HepG2 (cell line): ENCODE measurements at regions not wholly inside any gene's neighbourhood (a gene's known extent, or its start where the extent isn't known, plus 50 kb on each side); places are given as distances from the start of the nearest gene placed in this dataset.

Experiments used
- ATAC-seq: fragments of 200-7000 bp; cut with Tn5 transposase; 3 replicates; pipeline ENCODE4 v1.9.1; 2020; ENCODE audit warnings: mild to moderate bottlenecking, moderate library complexity
- BruUV-seq: library from RNA; stranded (reverse); fragments of 400-500 nt; replicated peaks from 2 replicates; lab custom pipeline; 2021; lab: Mats Ljungman, UMichigan
- CTCF ChIA-PET: fragments of 300-600 bp; formaldehyde crosslinking; extraction: SDS; loops from one replicate; lab custom pipeline; 2021; ENCODE audit warnings: low total read pairs, inconsistent platforms, low intra/inter-chr PET ratio; lab: Yijun Ruan, JAX
- POLR2A ChIA-PET: fragments of 350-600 bp; sonication (Branson Sonifier 250); formaldehyde crosslinking; loops from one replicate; lab custom pipeline; 2020; ENCODE audit warnings: antibody characterized with exemption, inconsistent platforms; lab: Yijun Ruan, JAX
- DNase-seq: peaks from one replicate; pipeline ENCODE4 v3.0.0-alpha.2; 2015; ENCODE audit warnings: low spot score
- FAIRE-seq: peaks from 3 replicates; lab custom pipeline; 2011; peaks lifted over from hg19 to GRCh38; lab: Jason Lieb, UNC
- H2AFZ ChIP-seq: one replicate; pipeline ENCODE4 v1.6.1; 2011; ENCODE audit warnings: low read length, inconsistent platforms
- H3K27ac ChIP-seq: fragments of 300-600 bp; 3 replicates; pipeline ENCODE4 v1.8.0; 2011; ENCODE audit warnings: mixed run types, mild to moderate bottlenecking, mixed read lengths, low read length, inconsistent platforms; ENCODE audit not compliant: insufficient read depth; ENCODE audit errors: extremely low read length
- H3K27me3 ChIP-seq, 2 experiments: fragments of 200-600 bp in 1 of 2; 2 replicates in 1 of 2; 3 replicates in 1 of 2; pipeline versions ENCODE4 v1.6.0 to v1.8.0; 2011; ENCODE audit warnings: low read length in 2 of 2, mild to moderate bottlenecking in 2 of 2, moderate library complexity in 2 of 2, inconsistent platforms in 1 of 2; ENCODE audit not compliant: insufficient read depth in 2 of 2, control insufficient read depth in 1 of 2
- H3K36me3 ChIP-seq, 2 experiments: fragments of 200-600 bp in 1 of 2; replicated peaks in 1 of 2; 2 replicates in 1 of 2; 3 replicates in 1 of 2; pipeline versions ENCODE4 v1.5.1 to v1.8.0; 2011; ENCODE audit warnings: low read length in 2 of 2, inconsistent platforms in 1 of 2; ENCODE audit not compliant: insufficient read depth in 2 of 2, control insufficient read depth in 1 of 2
- H3K4me1 ChIP-seq: 2 replicates; pipeline ENCODE4 v1.5.1; 2012; ENCODE audit warnings: low read length, inconsistent platforms; ENCODE audit not compliant: insufficient read depth
- H3K4me2 ChIP-seq: 2 replicates; pipeline ENCODE4 v1.6.0; 2011; ENCODE audit warnings: low read depth, low read length, inconsistent platforms
- H3K4me3 ChIP-seq, 3 experiments: fragments of 200-600 bp in 1 of 3; sonication (generic), shearing (Covaris generic) in 1 of 3; replicated peaks in 1 of 3; 2 replicates each; pipeline ENCODE4 v1.5.1; 2011 to 2016; ENCODE audit warnings: low read length in 3 of 3, inconsistent platforms in 2 of 3, low read depth in 2 of 3, mild to moderate bottlenecking in 2 of 3, control low read depth in 1 of 3, mixed read lengths in 1 of 3; ENCODE audit not compliant: insufficient read depth in 1 of 3
- H3K79me2 ChIP-seq: one replicate; pipeline ENCODE4 v1.6.1; 2011; ENCODE audit warnings: low read length, inconsistent platforms; ENCODE audit not compliant: insufficient read depth
- H3K9ac ChIP-seq: 2 replicates; pipeline ENCODE4 v1.6.0; 2011; ENCODE audit warnings: mild to moderate bottlenecking, low read depth, low read length, inconsistent platforms; ENCODE audit not compliant: insufficient read depth
- H3K9me3 ChIP-seq: 2 replicates; pipeline ENCODE4 v1.5.1; 2012; ENCODE audit warnings: mild to moderate bottlenecking, low read length
- H4K20me1 ChIP-seq: 2 replicates; pipeline ENCODE4 v1.6.0; 2011; ENCODE audit warnings: inconsistent platforms, mild to moderate bottlenecking, low read length, moderate library complexity; ENCODE audit not compliant: insufficient read depth
- AKAP8 ChIP-seq: sonication (generic); formaldehyde crosslinking; IDR thresholded peaks from 2 replicates; pipeline ENCODE4 v1.5.1; 2020; ENCODE audit warnings: mild to moderate bottlenecking, missing genetic modification reagents
- GTF3A ChIP-seq: sonication (generic); formaldehyde crosslinking; conservative IDR thresholded peaks from 2 replicates; pipeline ENCODE4 v1.4.0; 2020; ENCODE audit warnings: mild to moderate bottlenecking, missing genetic modification reagents
- HDAC2 ChIP-seq: sonication (generic); formaldehyde crosslinking; IDR thresholded peaks from 2 replicates; pipeline ENCODE4 v1.4.0; 2020; ENCODE audit warnings: missing genetic modification reagents
- IRF1 ChIP-seq: sonication (generic); formaldehyde crosslinking; IDR thresholded peaks from 2 replicates; pipeline ENCODE4 v1.4.0; 2020; ENCODE audit warnings: low read depth, mild to moderate bottlenecking, missing genetic modification reagents
- PLRG1 ChIP-seq: fragments of 450-650 bp; conservative IDR thresholded peaks from 2 replicates; pipeline ENCODE4 v1.6.1; 2016
- TERF1 ChIP-seq: sonication (generic); formaldehyde crosslinking; IDR thresholded peaks from 2 replicates; pipeline ENCODE4 v1.8.0; 2022; ENCODE audit warnings: mild to moderate bottlenecking, missing genetic modification reagents, moderate library complexity
- ZBTB49 ChIP-seq: sonication (generic); formaldehyde crosslinking; IDR thresholded peaks from 2 replicates; pipeline ENCODE4 v1.4.0; 2020; ENCODE audit warnings: missing genetic modification reagents, borderline replicate concordance
- ZNF33B ChIP-seq: sonication (generic); formaldehyde crosslinking; IDR thresholded peaks from 2 replicates; pipeline ENCODE4 v1.5.1; 2020; ENCODE audit warnings: mild to moderate bottlenecking, missing genetic modification reagents
- ZNF350 ChIP-seq: sonication (generic); formaldehyde crosslinking; IDR thresholded peaks from 2 replicates; pipeline ENCODE4 v1.4.0; 2020; ENCODE audit warnings: mild to moderate bottlenecking, low read depth, missing genetic modification reagents, borderline replicate concordance
- ZNF414 ChIP-seq: sonication (generic); formaldehyde crosslinking; IDR thresholded peaks from 2 replicates; pipeline ENCODE4 v1.5.0; 2020; ENCODE audit warnings: missing genetic modification reagents
- ZNF672 ChIP-seq: sonication (generic); formaldehyde crosslinking; IDR thresholded peaks from 2 replicates; pipeline ENCODE4 v1.8.1; 2022; ENCODE audit warnings: missing genetic modification reagents
- ZSCAN22 ChIP-seq: sonication (generic); formaldehyde crosslinking; IDR thresholded peaks from 2 replicates; pipeline ENCODE4 v1.4.0; 2020; ENCODE audit warnings: mild to moderate bottlenecking, missing genetic modification reagents
- WGBS: methylation state at CpG from one replicate; pipeline ENCODE4 v1.1.6; 2017; ENCODE audit warnings: low lambda C conversion rate; 5-methylcytosine and 5-hydroxymethylcytosine counted together
- in situ Hi-C: cut with HindIII; loops from 2 replicates; pipeline ENCODE4 v1.10.0; 2017; ENCODE audit warnings: low pct_unique_long_range_greater_than_20kb; ENCODE audit not compliant: extremely low pct_ligation_motif_present
- intact Hi-C: fragments of 100-400 bp; cut with micrococcal nuclease; formaldehyde crosslinking; loops from one replicate; pipeline ENCODE4 v1.10.0; 2022; ENCODE audit not compliant: unreplicated experiment

GRCh38 chr13:76803831-76804230 lies 82.4 kb downstream of the KCTD12 start:
- WGBS: 6% methylated on average over 1 of the region's 1 CpG
- no peaks in the 10 kb centered on the region for H3K4me1 ChIP-seq

More at GRCh38 chr13:76803831-76804230, 82.4 kb downstream of the KCTD12 start:
- FAIRE-seq (no peak), ATAC-seq (no peak)
- no peaks in the 10 kb centered on the region; the same call in 1 of the 2 replicates for H3K9me3 ChIP-seq
- H2AFZ ChIP-seq: no peak overlapping the region
- H3K79me2 ChIP-seq: no peaks in the 10 kb centered on the region
- H3K27me3 ChIP-seq: no peaks in the 10 kb centered on the region
- POLR2A ChIA-PET: no interaction called here
- intact Hi-C loops: no loop called here
- H3K9ac ChIP-seq: no peak overlapping the region
- H3K4me3 ChIP-seq: no peak overlapping the region
- no peaks in the 10 kb centered on the region for H4K20me1 ChIP-seq
- TF ChIP-seq ZSCAN22 (no peak), ZBTB49 (CRISPR knock-in tag) (no peak), GTF3A (no peak), TERF1 (CRISPR knock-in tag) (no peak), PLRG1 (no peak), HDAC2 (no peak), IRF1 (no peak), ZNF33B (CRISPR knock-in tag) (no peak), ZNF414 (CRISPR knock-in tag) (no peak), ZNF350 (CRISPR knock-in tag) (no peak), AKAP8 (no peak), ZNF672 (no peak)
- TF ChIP-seq, all 625 proteins: peak for 0
- Histone ChIP-seq H3K36me3 (no peaks in the 10 kb centered on the region), H3K4me2 (no peak overlapping the region), H3K27ac (no peak overlapping the region)
- DNase-seq: no peak
- in situ Hi-C loops: no loop called here
- CTCF ChIA-PET: no interaction called here
- no TSS peak for BruUV-seq
